ENCODE measurements at regions not wholly inside any gene's neighbourhood (a gene's known extent, or its start where the extent isn't known, plus 50 kb on each side); places are given as distances from the start of the nearest gene placed in this dataset.

DNA sequence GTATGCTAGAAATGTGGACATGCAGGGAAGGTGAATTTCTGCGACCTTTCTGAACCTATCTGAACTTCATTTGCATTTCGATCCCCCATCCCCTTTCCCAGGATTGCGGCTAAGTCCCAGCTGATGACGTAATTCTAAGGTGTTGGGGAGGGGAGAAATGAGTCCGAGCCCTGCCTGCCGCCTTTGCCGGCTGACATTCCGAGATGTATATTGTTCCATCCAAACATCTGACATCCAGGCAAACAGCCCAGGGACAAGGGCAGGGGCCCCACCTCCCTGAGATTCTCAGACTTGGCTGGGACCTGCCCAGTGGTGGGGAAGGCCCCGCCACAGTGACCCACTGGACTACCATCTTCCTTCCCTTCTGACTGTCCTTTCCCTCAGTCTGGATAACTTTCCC, 494.6 kb downstream of the ENC1 start:
- CTCF ChIA-PET: no interaction called here
- POLR2A ChIA-PET: no interaction called here
- Histone ChIP-seq H3K27me3 (ENCODE audit: control insufficient read depth, insufficient read depth, low read length) (no peaks in the 10 kb centered on the region), H3K36me3 (ENCODE audit: control insufficient read depth, insufficient read depth, low read length) (no peaks in the 10 kb centered on the region), H3K4me3 (ENCODE audit: low read depth, low read length) (no peak overlapping the region)
- no peak for DNase-seq (ENCODE audit: low read depth)
- TF ChIP-seq, protein P1, sequence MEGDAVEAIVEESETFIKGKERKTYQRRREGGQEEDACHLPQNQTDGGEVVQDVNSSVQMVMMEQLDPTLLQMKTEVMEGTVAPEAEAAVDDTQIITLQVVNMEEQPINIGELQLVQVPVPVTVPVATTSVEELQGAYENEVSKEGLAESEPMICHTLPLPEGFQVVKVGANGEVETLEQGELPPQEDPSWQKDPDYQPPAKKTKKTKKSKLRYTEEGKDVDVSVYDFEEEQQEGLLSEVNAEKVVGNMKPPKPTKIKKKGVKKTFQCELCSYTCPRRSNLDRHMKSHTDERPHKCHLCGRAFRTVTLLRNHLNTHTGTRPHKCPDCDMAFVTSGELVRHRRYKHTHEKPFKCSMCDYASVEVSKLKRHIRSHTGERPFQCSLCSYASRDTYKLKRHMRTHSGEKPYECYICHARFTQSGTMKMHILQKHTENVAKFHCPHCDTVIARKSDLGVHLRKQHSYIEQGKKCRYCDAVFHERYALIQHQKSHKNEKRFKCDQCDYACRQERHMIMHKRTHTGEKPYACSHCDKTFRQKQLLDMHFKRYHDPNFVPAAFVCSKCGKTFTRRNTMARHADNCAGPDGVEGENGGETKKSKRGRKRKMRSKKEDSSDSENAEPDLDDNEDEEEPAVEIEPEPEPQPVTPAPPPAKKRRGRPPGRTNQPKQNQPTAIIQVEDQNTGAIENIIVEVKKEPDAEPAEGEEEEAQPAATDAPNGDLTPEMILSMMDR (IDR thresholded peaks at IDR 0.05; ENCODE audit: insufficient read depth, low read depth, low read length): no peak

DNA sequence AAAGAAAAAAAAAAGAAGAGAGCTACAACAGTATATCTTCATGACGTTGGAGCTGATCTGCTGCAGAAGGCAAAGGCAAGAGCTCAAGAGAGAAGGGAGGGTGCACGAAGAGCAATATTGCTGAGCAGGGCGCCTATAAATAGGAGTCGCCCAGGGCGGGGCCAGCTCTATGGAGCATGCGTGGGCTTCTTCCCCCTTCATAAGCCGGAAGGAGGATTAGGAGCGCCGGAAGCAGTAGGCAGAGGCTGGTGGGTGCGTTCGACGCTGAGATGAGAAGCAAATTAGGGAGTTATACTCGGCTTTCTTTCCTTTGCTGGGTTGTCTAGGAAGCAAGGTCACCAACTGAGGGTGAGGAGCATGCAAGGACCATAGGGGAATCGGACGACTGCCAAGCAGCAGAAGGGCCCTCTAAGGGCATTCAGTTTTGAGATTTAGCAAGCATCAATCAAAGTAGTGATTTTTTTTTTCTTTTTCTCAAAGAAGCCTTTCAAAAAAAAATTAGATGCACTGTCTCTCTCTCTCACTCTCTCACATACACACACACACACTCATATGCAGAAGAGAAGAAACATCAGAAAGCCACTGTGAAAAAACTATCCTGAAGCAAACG, 496.7 kb downstream of the ENC1 start:
- no peak overlapping the region for H3K4me3 ChIP-seq (ENCODE audit: low read depth, low read length)
- DNase-seq (ENCODE audit: low read depth): no peak
- no peaks in the 10 kb centered on the region for H3K36me3 ChIP-seq (ENCODE audit: control insufficient read depth, insufficient read depth, low read length)
- ChIA-PET POLR2A (no interaction called here), CTCF (no interaction called here)
- no peaks in the 10 kb centered on the region for H3K27me3 ChIP-seq (ENCODE audit: control insufficient read depth, insufficient read depth, low read length)
- TF ChIP-seq, protein P1 (IDR thresholded peaks at IDR 0.05; ENCODE audit: insufficient read depth, low read depth, low read length): no peak

- Histone ChIP-seq H3K36me3 (ENCODE audit: control insufficient read depth, insufficient read depth, low read length) (no peaks in the 10 kb centered on the region), H3K4me3 (ENCODE audit: low read depth, low read length) (no peak overlapping the region), H3K27me3 (ENCODE audit: control insufficient read depth, insufficient read depth, low read length) (no peaks in the 10 kb centered on the region)
- POLR2A ChIA-PET: no interaction called here
- TF ChIP-seq, protein P1 (IDR thresholded peaks at IDR 0.05; ENCODE audit: insufficient read depth, low read depth, low read length): no peak
- DNase-seq (ENCODE audit: low read depth): no peak
- CTCF ChIA-PET: interaction anchor here (0.6 kb wide), 1 partner anchor 19 kb away, joined by 3 read pairs; no protein-coding TSS in a partner anchor
Observed at GRCh38 chr5:74143151-74143550, 497.4 kb downstream of the ENC1 start.

- no peak for DNase-seq (ENCODE audit: low read depth)
- TF ChIP-seq, protein P1 (IDR thresholded peaks at IDR 0.05; ENCODE audit: insufficient read depth, low read depth, low read length): no peak
- no peaks in the 10 kb centered on the region for H3K27me3 ChIP-seq (ENCODE audit: control insufficient read depth, insufficient read depth, low read length)
- no peaks in the 10 kb centered on the region for H3K36me3 ChIP-seq (ENCODE audit: control insufficient read depth, insufficient read depth, low read length)
- CTCF ChIA-PET: interaction anchor here (0.7 to 1.2 kb wide), 3 partner anchors 10 to 508 kb away, joined by 3 read pairs; no protein-coding TSS in a partner anchor
- H3K4me3 ChIP-seq (ENCODE audit: low read depth, low read length): no peak overlapping the region
- POLR2A ChIA-PET: no interaction called here
Observed at GRCh38 chr5:74141053-74141452, 499.5 kb downstream of the ENC1 start.

GRCh38 chr5:74140409-74140808, 500.1 kb downstream of the ENC1 start:
- TF ChIP-seq, protein P1 (IDR thresholded peaks at IDR 0.05; ENCODE audit: insufficient read depth, low read depth, low read length): no peak
- no peak for DNase-seq (ENCODE audit: low read depth)
- no peak overlapping the region for H3K4me3 ChIP-seq (ENCODE audit: low read depth, low read length)
- POLR2A ChIA-PET: interaction anchor here (0.6 kb wide), 1 partner anchor 166 kb away, joined by 4 read pairs; no protein-coding TSS in a partner anchor
- H3K27me3 ChIP-seq (ENCODE audit: control insufficient read depth, insufficient read depth, low read length): no peaks in the 10 kb centered on the region
- CTCF ChIA-PET: interaction anchor here (0.7 to 1.2 kb wide), 3 partner anchors 10 to 509 kb away, joined by 3 read pairs; no protein-coding TSS in a partner anchor
- H3K36me3 ChIP-seq (ENCODE audit: control insufficient read depth, insufficient read depth, low read length): no peaks in the 10 kb centered on the region

Measured in BJ (cell line).